ENCODE measurements at regions not wholly inside any gene's neighbourhood (a gene's known extent, or its start where the extent isn't known, plus 50 kb on each side); places are given as distances from the start of the nearest gene placed in this dataset.
"Not testable (repeated sequence)": the region's sequence is repeated elsewhere in the genome, so short reads cannot be mapped to it uniquely, and the experiment has no call there.

DNA sequence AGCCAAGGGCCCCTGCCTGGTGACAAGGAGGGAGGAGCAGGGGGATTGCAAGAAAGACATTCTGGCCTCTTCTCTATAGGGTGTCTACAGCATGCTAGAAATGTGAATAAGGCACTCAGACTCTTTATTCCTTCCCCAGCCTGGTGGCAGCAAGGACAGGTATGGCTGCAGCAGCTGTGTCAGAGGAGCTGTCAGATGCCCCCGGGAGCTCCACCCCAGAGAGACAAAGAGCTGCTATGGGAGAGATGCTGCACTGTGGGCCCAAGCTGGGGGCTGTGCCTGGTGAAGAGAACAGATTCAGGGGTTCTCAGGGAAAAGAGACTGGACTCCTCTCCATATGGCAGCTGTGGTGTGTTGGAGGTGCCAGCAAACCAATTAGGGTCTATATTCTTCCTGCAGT lies 1063.3 kb downstream of the OLFM4 start:
- Histone ChIP-seq H3K4me3 (no peak overlapping the region), H3K36me3 (no peaks in the 10 kb centered on the region), H3K27me3 (no peaks in the 10 kb centered on the region), H3K27ac (no peak overlapping the region), H3K4me1 (no peaks in the 10 kb centered on the region), H3K9me3 (peaks cover 3% of the 10 kb centered on the region)
- TF ChIP-seq POLR2AphosphoS5 (IDR thresholded peaks at IDR 0.05): no peak
- no peak for TF ChIP-seq CTCF (IDR thresholded peaks at IDR 0.05)
- TF ChIP-seq POLR2A (IDR thresholded peaks at IDR 0.05): no peak
- TF ChIP-seq EP300 (IDR thresholded peaks at IDR 0.05): no peak
- 89% methylated on average over 1 of the region's 1 CpG for WGBS
- DNase-seq (ENCODE audit: low spot score in 2 of 2): no peak

DNA sequence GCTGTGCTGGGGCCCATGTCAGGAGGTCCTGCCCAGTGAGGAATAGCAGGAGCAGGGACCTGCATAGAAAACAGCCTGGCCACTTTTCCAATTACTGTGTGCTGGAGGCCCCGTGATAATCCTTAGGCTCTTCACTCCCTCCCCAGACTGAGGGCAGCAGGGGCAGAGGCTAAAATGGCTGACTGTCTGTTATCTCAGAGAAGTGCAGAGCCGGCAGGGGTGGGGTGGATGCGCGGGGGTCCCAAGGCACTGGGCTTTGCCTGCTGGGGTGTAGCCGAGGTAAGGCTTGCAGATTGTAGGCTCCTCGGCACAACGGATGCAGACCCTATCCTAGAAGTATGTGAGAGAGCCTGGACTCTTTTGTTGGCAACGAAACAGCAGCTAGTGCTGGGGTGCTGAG lies 1064.1 kb downstream of the OLFM4 start:
- no peak for TF ChIP-seq CTCF (IDR thresholded peaks at IDR 0.05)
- no peak for TF ChIP-seq POLR2AphosphoS5 (IDR thresholded peaks at IDR 0.05)
- TF ChIP-seq EP300 (IDR thresholded peaks at IDR 0.05): no peak
- no peak for TF ChIP-seq POLR2A (IDR thresholded peaks at IDR 0.05)
- WGBS: 87% methylated on average over 8 of the region's 8 CpGs
- H3K4me1 ChIP-seq: no peaks in the 10 kb centered on the region
- no peak overlapping the region for H3K27ac ChIP-seq
- no peaks in the 10 kb centered on the region for H3K36me3 ChIP-seq
- H3K27me3 ChIP-seq: no peaks in the 10 kb centered on the region
- no peak for DNase-seq (ENCODE audit: low spot score in 2 of 2)
- H3K9me3 ChIP-seq: peaks cover 3% of the 10 kb centered on the region
- H3K4me3 ChIP-seq: no peak overlapping the region

DNA sequence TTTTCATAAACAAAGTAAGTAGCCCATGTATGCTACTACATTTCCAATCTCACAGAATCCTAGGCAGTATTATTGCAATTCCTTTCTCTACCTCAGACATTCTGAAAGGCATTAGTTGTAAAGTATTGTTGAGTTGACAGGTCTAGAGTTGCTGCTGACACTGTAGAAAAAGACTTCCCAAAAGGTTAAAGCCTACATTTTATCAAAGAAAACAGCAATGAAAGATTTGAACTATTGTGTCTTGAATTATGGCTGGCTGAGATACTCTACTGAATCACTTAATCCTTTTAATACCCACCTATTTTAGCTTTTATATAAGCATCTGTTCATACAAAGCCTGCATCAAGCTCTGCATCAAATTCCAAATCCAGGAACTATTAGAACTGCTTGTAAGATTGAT lies 1082.0 kb downstream of the OLFM4 start:
- Histone ChIP-seq H3K4me3 (no peak overlapping the region), H3K4me1 (no peaks in the 10 kb centered on the region), H3K27me3 (no peaks in the 10 kb centered on the region), H3K36me3 (no peaks in the 10 kb centered on the region), H3K27ac (no peak overlapping the region), H3K9me3 (no peaks in the 10 kb centered on the region)
- TF ChIP-seq POLR2AphosphoS5 (IDR thresholded peaks at IDR 0.05) (no peak), CTCF (IDR thresholded peaks at IDR 0.05) (no peak), POLR2A (IDR thresholded peaks at IDR 0.05) (no peak), EP300 (IDR thresholded peaks at IDR 0.05) (no peak)
- no peak for DNase-seq (ENCODE audit: low spot score in 2 of 2)

DNA sequence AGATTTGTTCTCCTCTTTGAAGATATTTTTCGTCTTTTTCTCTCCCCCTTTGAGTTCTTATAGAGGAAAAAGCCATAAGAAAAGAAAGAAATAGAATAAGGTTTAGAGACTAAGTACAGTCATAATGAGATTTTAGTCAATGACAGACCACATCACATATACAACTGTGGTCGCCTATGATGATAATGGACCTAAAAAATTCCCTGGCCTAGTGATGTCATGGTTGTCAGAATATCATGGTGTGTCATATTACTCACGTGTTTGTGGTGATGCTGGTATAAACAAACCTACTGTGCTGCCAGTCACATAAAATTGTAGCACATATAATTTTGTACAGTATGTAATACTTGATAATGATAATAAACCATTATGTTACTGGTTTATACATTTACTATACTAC lies 1096.1 kb downstream of the OLFM4 start:
- Histone ChIP-seq H3K27ac (no peak overlapping the region), H3K4me3 (no peak overlapping the region), H3K4me1 (no peaks in the 10 kb centered on the region), H3K9me3 (no peaks in the 10 kb centered on the region), H3K27me3 (no peaks in the 10 kb centered on the region), H3K36me3 (no peaks in the 10 kb centered on the region)
- DNase-seq (ENCODE audit: low spot score in 2 of 2): no peak
- TF ChIP-seq EP300 (IDR thresholded peaks at IDR 0.05) (no peak), POLR2AphosphoS5 (IDR thresholded peaks at IDR 0.05) (no peak), POLR2A (IDR thresholded peaks at IDR 0.05) (no peak), CTCF (IDR thresholded peaks at IDR 0.05) (no peak)
- 80% methylated on average over 3 of the region's 3 CpGs for WGBS

DNA sequence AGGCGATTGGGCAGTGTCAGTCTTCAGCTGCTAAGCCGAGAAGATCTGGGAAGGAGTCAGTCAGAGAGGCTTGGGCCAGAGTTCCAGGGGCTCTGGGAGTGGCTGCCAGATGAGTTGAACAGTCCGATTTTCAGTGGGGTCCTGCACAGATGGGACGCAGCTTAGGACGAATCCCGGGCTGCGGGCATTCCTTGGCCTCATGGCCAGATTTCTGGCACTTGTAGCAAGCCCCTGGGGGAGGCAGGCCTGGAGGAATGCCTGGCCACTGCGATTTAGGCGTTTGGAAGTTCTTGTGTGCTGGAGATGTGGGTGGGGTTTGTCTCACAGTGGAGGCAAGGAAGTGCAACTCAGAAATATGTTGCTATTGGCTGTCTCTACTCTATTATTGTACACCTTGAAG lies 1102.3 kb downstream of the OLFM4 start:
- WGBS: 49% methylated on average over 3 of the region's 9 CpGs
- not testable (repeated sequence) for H3K27ac ChIP-seq; H3K27me3 ChIP-seq; H3K36me3 ChIP-seq; DNase-seq (ENCODE audit: low spot score in 2 of 2); H3K4me3 ChIP-seq; H3K9me3 ChIP-seq; H3K4me1 ChIP-seq

- H3K36me3 ChIP-seq; H3K27me3 ChIP-seq; H3K9me3 ChIP-seq; DNase-seq (ENCODE audit: low spot score in 2 of 2); H3K27ac ChIP-seq; H3K4me1 ChIP-seq; H3K4me3 ChIP-seq: not testable (repeated sequence)
- 73% methylated on average over 3 of the region's 3 CpGs for WGBS
Observed at GRCh38 chr13:54131433-54131832, 1102.8 kb downstream of the OLFM4 start.

GRCh38 chr13:54132127-54132526 lies 1103.5 kb downstream of the OLFM4 start:
- not testable (repeated sequence) for H3K9me3 ChIP-seq; H3K4me1 ChIP-seq; H3K36me3 ChIP-seq; H3K27me3 ChIP-seq; DNase-seq (ENCODE audit: low spot score in 2 of 2); H3K4me3 ChIP-seq; H3K27ac ChIP-seq
- WGBS: 91% methylated on average over 12 of the region's 12 CpGs

DNA sequence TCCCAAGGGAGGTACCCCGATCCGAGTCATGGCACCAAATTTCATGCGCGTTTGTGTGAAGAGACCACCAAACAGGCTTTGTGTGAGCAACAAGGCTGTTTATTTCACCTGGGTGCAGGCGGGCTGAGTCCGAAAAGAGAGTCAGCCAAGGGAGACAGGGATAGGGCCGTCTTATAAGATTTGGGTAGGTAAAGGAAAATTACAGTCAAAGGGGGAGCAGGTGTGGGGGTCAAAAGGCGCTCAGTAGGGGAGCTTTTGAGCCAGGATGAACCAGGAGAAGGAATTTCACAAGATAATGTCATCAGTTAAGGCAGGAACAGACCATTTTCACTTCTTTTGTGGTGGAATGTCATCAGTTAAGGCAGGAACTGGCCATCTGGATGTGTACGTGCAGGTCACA lies 1104.1 kb downstream of the OLFM4 start:
- DNase-seq (ENCODE audit: low spot score in 2 of 2); H3K36me3 ChIP-seq; H3K4me1 ChIP-seq; H3K27ac ChIP-seq; H3K27me3 ChIP-seq; H3K9me3 ChIP-seq; H3K4me3 ChIP-seq: not testable (repeated sequence)
- 91% methylated on average over 9 of the region's 9 CpGs for WGBS

All from suprapubic skin (tissue), 4 donors.